Activated T-helper 1 cell treated with anti-CD3 and anti-CD28 coated beads, Interleukin-12 subunit alpha, Interleukin-12 subunit beta, Interleukin-2, Interleukin-4 antibody, amounts not matched to agents 30 ng/mL and 10 ng/mL and 1 ng/mL, durations not matched to agents 14 hours and 24 hours and 36 hours (primary cell): ENCODE measurements at regions not wholly inside any gene's neighbourhood (a gene's known extent, or its start where the extent isn't known, plus 50 kb on each side); places are given as distances from the start of the nearest gene placed in this dataset.

ENCODE experiments used
- DNase-seq: peaks from one replicate; pipeline ENCODE4 v3.0.0; 2021; ENCODE audit warnings: low spot score
- H3K27ac Mint-ChIP-seq: one replicate; pipeline ENCODE4 v1.8.0; 2021; ENCODE audit warnings: mild to moderate bottlenecking, mixed read lengths
- H3K27me3 Mint-ChIP-seq: one replicate; pipeline ENCODE4 v1.8.0; 2022; ENCODE audit warnings: mild to moderate bottlenecking, moderate library complexity, mixed read lengths; ENCODE audit not compliant: insufficient read depth
- H3K36me3 Mint-ChIP-seq: one replicate; pipeline ENCODE4 v1.8.0; 2021; ENCODE audit warnings: low read depth, mixed read lengths
- H3K4me1 Mint-ChIP-seq: one replicate; pipeline ENCODE4 v1.8.0; 2021; ENCODE audit warnings: low read depth, mixed read lengths
- H3K4me3 Mint-ChIP-seq: one replicate; pipeline ENCODE4 v1.8.0; 2021; ENCODE audit warnings: mild to moderate bottlenecking, moderate library complexity, mixed read lengths
- H3K9me3 Mint-ChIP-seq: one replicate; pipeline ENCODE4 v1.8.0; 2021; ENCODE audit warnings: mixed read lengths
- intact Hi-C: fragments of 100-400 bp; cut with micrococcal nuclease; formaldehyde crosslinking; loops from one replicate; pipeline ENCODE4 v1.15.1; 2024

GRCh38 chr17:72301887-72302286 lies 181.1 kb downstream of the SOX9 start:
- H3K27me3 Mint-ChIP-seq = peaks cover 2% of the 10 kb centered on the region
- H3K27ac Mint-ChIP-seq = no peak overlapping the region
- intact Hi-C loops = no loop called here
- H3K4me3 Mint-ChIP-seq = no peak overlapping the region
- no peaks in the 10 kb centered on the region for H3K9me3 Mint-ChIP-seq
- H3K36me3 Mint-ChIP-seq = no peaks in the 10 kb centered on the region
- no peaks in the 10 kb centered on the region for H3K4me1 Mint-ChIP-seq
- DNase-seq = no peak

DNA sequence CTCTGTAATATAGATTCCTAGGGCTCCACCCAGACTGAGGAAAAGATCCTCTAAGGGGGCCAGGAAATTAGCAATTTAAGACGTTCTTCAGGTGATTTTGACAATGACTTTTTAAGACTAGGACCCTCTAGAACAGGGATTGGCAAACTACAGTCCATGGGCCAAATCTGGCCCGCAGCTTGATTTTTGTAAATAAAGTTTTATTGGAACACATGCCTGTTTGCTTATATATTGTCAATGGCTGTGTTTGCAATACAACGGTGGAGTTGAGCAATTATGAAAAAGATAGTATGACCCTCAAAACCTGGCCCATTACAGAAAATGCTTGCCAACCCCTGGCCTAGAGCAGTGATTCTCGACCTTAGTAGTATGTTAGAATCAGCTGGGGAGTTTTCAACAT lies 181.9 kb downstream of the SOX9 start:
- DNase-seq = no peak
- Mint-ChIP-seq H3K9me3 (no peaks in the 10 kb centered on the region), H3K4me1 (no peaks in the 10 kb centered on the region), H3K27me3 (peaks cover 2% of the 10 kb centered on the region), H3K36me3 (no peaks in the 10 kb centered on the region), H3K4me3 (no peak overlapping the region), H3K27ac (no peak overlapping the region)
- intact Hi-C loops = no loop called here

DNA sequence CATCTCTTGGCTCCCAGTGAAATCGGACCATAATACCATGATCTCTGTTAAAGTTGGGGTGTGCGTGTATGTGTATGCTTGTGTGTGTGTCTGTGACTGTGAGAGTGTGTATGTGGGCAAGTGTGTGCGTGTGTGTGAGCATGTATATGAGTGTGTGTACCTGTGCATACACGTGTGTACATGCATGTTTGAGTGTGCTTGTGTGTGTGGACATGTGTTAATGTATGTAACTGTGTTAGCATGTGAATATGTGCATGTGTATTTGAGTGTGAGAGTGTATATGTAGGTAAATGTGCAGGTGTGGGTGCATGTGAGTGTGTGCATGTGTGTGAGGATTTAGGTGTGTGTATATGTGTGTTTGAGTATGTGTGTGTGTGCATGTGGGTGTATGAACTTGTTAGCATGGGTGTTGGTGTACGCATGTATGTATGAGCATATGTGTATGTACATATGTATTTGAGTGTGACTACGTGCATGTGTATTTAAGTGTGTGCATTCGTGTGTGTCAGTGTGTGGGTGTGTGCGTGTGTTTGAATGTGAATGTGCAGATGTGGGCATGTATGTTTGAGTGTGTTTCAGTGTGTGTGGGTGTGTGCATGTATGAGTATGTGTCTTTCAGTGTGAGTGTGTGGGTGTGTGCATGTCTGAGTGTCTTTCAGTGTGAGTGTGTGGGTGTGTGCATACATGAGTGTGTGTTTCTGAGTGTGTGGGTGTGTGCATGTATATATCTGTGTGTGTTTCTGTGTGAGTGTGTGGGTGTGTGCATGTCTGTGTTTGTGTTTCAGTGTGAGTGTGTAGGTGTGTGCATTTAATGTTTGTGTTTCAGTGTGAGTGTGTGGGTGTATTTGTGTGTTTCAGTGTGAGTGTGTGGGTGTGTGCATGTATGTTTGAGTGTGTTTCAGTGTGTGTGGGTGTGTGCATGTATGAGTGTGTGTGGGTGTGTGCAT lies 183.2 kb downstream of the SOX9 start:
- no peak overlapping the region for H3K4me3 Mint-ChIP-seq
- DNase-seq = no peak
- no peaks in the 10 kb centered on the region for H3K36me3 Mint-ChIP-seq
- intact Hi-C loops = no loop called here
- no peaks in the 10 kb centered on the region for H3K4me1 Mint-ChIP-seq
- no peaks in the 10 kb centered on the region for H3K9me3 Mint-ChIP-seq
- peaks cover 2% of the 10 kb centered on the region for H3K27me3 Mint-ChIP-seq
- no peak overlapping the region for H3K27ac Mint-ChIP-seq

DNA sequence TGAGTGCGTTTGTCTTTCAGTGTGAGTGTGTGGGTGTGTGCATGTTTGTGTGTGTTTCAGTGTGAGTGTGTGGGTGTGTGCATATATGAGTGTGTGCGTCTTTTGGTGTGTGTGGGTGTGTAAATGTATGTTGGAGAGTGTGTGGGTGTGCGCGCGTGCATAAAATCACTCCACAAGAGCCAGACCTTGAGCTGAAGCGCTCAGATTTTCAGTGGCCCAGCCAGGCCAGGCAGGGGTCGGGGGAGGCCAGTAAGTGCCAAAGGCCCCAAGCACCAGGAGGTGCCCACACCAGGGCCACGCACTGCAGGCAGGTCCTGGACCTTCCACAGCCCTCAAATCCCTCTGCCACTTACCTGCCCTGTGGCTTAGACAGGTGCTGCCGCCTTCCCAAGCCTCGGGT lies 184.0 kb downstream of the SOX9 start:
- Mint-ChIP-seq H3K4me1 (no peaks in the 10 kb centered on the region), H3K4me3 (no peak overlapping the region), H3K9me3 (no peaks in the 10 kb centered on the region), H3K27me3 (peaks cover 2% of the 10 kb centered on the region), H3K27ac (no peak overlapping the region), H3K36me3 (no peaks in the 10 kb centered on the region)
- no peak for DNase-seq
- intact Hi-C loops = no loop called here

GRCh38 chr17:72305472-72305871 lies 184.7 kb downstream of the SOX9 start:
- Mint-ChIP-seq H3K27me3 (peaks cover 2% of the 10 kb centered on the region), H3K36me3 (no peaks in the 10 kb centered on the region), H3K4me1 (no peaks in the 10 kb centered on the region), H3K27ac (no peak overlapping the region), H3K4me3 (no peak overlapping the region), H3K9me3 (no peaks in the 10 kb centered on the region)
- intact Hi-C loops = no loop called here
- DNase-seq = no peak

- no peak for DNase-seq
- H3K36me3 Mint-ChIP-seq = no peaks in the 10 kb centered on the region
- no peak overlapping the region for H3K4me3 Mint-ChIP-seq
- H3K27me3 Mint-ChIP-seq = peaks cover 2% of the 10 kb centered on the region
- H3K4me1 Mint-ChIP-seq = no peaks in the 10 kb centered on the region
- intact Hi-C loops = no loop called here
- H3K9me3 Mint-ChIP-seq = no peaks in the 10 kb centered on the region
- H3K27ac Mint-ChIP-seq = no peak overlapping the region
These were observed 185.2 kb downstream of the SOX9 start for GRCh38 chr17:72306037-72306436.

GRCh38 chr17:72307836-72308235 lies 187.0 kb downstream of the SOX9 start:
- no peaks in the 10 kb centered on the region for H3K36me3 Mint-ChIP-seq
- no peaks in the 10 kb centered on the region for H3K9me3 Mint-ChIP-seq
- no peaks in the 10 kb centered on the region for H3K27me3 Mint-ChIP-seq
- no peaks in the 10 kb centered on the region for H3K4me1 Mint-ChIP-seq
- DNase-seq = no peak
- intact Hi-C loops = no loop called here
- no peak overlapping the region for H3K27ac Mint-ChIP-seq
- no peak overlapping the region for H3K4me3 Mint-ChIP-seq

GRCh38 chr17:72308744-72309385 lies 188.0 kb downstream of the SOX9 start:
- DNase-seq = no peak
- no peaks in the 10 kb centered on the region for H3K9me3 Mint-ChIP-seq
- no peaks in the 10 kb centered on the region for H3K4me1 Mint-ChIP-seq
- no peak overlapping the region for H3K4me3 Mint-ChIP-seq
- intact Hi-C loops = no loop called here
- H3K27ac Mint-ChIP-seq = no peak overlapping the region
- no peaks in the 10 kb centered on the region for H3K36me3 Mint-ChIP-seq
- no peaks in the 10 kb centered on the region for H3K27me3 Mint-ChIP-seq

DNA sequence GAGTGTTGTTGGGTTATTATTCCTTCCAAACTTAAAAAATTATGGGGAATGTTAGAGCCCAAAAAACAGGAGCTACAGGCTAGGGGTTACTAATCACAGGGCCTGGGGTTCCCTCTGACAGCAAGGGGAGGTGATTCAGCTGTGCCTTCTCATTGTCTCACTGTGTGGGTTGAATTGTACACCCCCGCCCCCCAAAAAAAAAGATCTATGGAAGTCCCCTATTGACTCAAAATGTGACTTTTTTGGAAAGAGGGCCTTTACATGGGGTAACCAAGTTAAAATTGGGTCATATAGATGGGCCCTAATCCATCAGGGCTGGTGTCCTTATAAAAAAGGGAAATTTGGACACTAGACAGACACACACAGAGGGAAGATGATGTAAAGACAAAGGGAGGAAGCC lies 190.2 kb downstream of the SOX9 start:
- DNase-seq = no peak
- Mint-ChIP-seq H3K27ac (no peak overlapping the region), H3K4me1 (no peaks in the 10 kb centered on the region), H3K9me3 (no peaks in the 10 kb centered on the region), H3K27me3 (no peaks in the 10 kb centered on the region), H3K4me3 (no peak overlapping the region), H3K36me3 (no peaks in the 10 kb centered on the region)
- intact Hi-C loops = no loop called here

DNA sequence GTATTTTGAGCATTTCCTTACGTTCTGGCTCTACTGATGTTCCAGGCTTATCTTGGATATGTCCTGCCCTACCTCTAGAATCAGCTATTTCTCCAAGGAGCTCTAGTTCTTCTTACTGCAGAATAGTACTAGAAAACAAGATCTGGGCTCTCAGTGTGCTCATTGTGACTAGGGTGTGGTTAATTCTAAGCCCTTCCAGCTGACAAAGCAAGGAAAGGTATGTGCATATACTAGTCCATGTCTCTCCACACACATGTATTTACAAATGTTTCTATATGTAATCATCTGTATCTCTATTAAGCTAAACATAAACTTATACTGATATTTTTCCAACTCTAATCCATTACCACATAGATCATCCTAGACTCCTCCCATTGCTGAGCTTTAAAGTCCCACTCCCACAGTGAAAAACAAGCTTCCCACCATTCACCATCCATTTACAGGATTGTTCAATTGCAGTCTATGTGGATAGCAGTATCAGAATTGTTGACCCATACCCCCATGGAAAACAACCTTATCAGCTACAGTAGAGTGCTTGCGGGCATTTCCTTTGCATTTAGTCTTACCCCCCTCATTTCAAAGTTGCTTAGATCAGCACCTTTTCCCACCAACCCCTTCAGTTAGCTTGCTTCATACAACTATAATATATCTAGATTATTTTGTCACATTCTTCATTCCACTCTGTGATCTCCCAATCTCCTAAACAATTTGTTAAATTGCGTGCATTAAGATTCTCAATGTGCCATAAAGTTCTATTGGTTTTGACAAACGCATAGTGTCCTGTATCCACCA lies 194.5 kb downstream of the SOX9 start:
- Mint-ChIP-seq H3K36me3 (no peaks in the 10 kb centered on the region), H3K4me1 (no peaks in the 10 kb centered on the region), H3K9me3 (no peaks in the 10 kb centered on the region), H3K4me3 (no peak overlapping the region), H3K27me3 (no peaks in the 10 kb centered on the region), H3K27ac (no peak overlapping the region)
- intact Hi-C loops = no loop called here
- DNase-seq = no peak

DNA sequence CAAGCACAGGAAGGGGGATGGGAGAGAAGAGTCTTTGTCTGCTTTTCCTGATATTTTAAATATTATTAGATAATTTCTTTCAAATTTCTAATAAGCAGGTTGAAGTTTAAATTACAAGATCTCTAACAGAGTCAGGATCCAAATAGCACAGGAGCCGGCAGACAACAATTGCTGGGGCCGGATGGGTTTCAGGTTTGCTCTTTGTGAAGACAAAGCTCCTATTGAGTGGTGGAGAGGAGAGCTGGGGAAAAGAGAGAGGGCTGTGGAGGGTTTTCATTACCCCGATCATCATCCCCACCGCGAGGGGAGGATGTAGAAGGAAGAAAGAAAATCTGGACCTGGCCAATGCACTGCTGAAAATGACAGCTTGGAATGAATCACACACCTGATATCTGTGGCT lies 197.3 kb downstream of the SOX9 start:
- intact Hi-C loops = no loop called here
- no peak overlapping the region for H3K4me3 Mint-ChIP-seq
- H3K27me3 Mint-ChIP-seq = no peaks in the 10 kb centered on the region
- no peak for DNase-seq
- no peak overlapping the region for H3K27ac Mint-ChIP-seq
- H3K9me3 Mint-ChIP-seq = no peaks in the 10 kb centered on the region
- H3K36me3 Mint-ChIP-seq = no peaks in the 10 kb centered on the region
- H3K4me1 Mint-ChIP-seq = no peaks in the 10 kb centered on the region

DNA sequence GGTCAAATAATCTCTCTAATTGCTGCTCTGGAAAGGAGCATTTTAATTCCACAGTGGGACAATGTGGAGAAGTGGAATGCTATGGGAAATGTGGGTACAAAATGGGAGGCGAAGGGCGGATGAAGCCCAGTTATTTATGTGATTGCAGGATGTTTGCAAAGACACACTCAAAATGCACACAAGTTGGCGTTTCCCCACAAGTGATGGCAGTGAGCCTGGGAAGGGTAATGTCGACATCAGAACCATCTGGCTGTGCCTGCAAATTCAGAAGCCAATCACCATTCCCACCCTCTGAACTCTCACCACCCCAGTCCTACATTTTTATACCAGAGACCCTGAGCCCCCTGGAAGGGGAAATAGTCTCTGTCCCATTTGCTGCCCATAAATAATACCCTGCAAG lies 201.1 kb downstream of the SOX9 start:
- intact Hi-C loops = no loop called here
- no peak overlapping the region for H3K4me3 Mint-ChIP-seq
- no peaks in the 10 kb centered on the region for H3K27me3 Mint-ChIP-seq
- no peaks in the 10 kb centered on the region for H3K4me1 Mint-ChIP-seq
- DNase-seq = no peak
- H3K9me3 Mint-ChIP-seq = no peaks in the 10 kb centered on the region
- no peaks in the 10 kb centered on the region for H3K36me3 Mint-ChIP-seq
- H3K27ac Mint-ChIP-seq = no peak overlapping the region

DNA sequence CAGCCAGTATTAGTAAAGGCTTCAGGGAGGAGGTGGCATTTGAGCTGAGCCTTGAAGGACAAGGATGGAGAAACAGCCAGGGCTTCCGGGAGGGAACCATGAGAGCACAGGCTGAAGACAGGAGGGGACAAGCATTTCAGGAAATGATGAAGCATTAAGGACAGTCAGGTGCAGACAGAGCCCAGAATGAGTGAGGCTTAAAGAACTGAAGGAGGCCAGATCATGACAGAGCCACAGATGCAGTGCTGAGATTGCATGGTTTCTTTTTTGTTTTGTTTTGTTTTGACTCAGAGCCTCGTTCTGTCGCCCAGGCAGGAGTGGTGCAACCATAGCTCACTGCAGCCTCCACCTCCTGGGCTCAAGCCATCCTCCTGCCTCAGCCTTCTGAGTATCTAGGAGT lies 211.5 kb downstream of the SOX9 start:
- no peak for DNase-seq
- peaks cover 3% of the 10 kb centered on the region for H3K9me3 Mint-ChIP-seq
- no peak overlapping the region for H3K4me3 Mint-ChIP-seq
- no peaks in the 10 kb centered on the region for H3K4me1 Mint-ChIP-seq
- H3K36me3 Mint-ChIP-seq = no peaks in the 10 kb centered on the region
- H3K27ac Mint-ChIP-seq = no peak overlapping the region
- peaks cover 2% of the 10 kb centered on the region for H3K27me3 Mint-ChIP-seq
- intact Hi-C loops = no loop called here
